Hypothalamus (tissue), 51 donors: ENCODE measurements at regions not wholly inside any gene's neighbourhood (a gene's known extent, or its start where the extent isn't known, plus 50 kb on each side); places are given as distances from the start of the nearest gene placed in this dataset.

Experiments used
- DNase-seq, 51 donors: peaks; one replicate each; lab custom pipeline; 2025; lab: John Stamatoyannopoulos, UW

- no peak for DNase-seq
Observed at GRCh38 chr9:20125727-20126126, 336.9 kb upstream of the SLC24A2 start.

GRCh38 chr9:20119566-20119965 lies 330.7 kb upstream of the SLC24A2 start:
- no peak for DNase-seq

- no peak for DNase-seq
Observed at GRCh38 chr9:20117986-20118385, 329.1 kb upstream of the SLC24A2 start.

- no peak for DNase-seq
Observed at GRCh38 chr9:20117482-20117881, 328.6 kb upstream of the SLC24A2 start.

- DNase-seq, result no peak
Observed at GRCh38 chr9:20114974-20115373, 326.1 kb upstream of the SLC24A2 start.

GRCh38 chr9:20112205-20112783 lies 323.5 kb upstream of the SLC24A2 start:
- DNase-seq, result no peak

GRCh38 chr9:20111173-20111843 lies 322.5 kb upstream of the SLC24A2 start:
- no peak for DNase-seq

- no peak for DNase-seq
Observed at GRCh38 chr9:20095430-20096092, 306.7 kb upstream of the SLC24A2 start.

GRCh38 chr9:20092561-20092960 lies 303.7 kb upstream of the SLC24A2 start:
- DNase-seq, result no peak

GRCh38 chr9:20087481-20087880 lies 298.6 kb upstream of the SLC24A2 start:
- DNase-seq, result no peak

- no peak for DNase-seq
Observed at GRCh38 chr9:20085842-20086241, 297.0 kb upstream of the SLC24A2 start.

GRCh38 chr9:20084125-20084524 lies 295.3 kb upstream of the SLC24A2 start:
- no peak for DNase-seq

GRCh38 chr9:20083390-20083789 lies 294.6 kb upstream of the SLC24A2 start:
- DNase-seq, result no peak

- DNase-seq, result no peak
Observed at GRCh38 chr9:20082831-20083230, 294.0 kb upstream of the SLC24A2 start.

GRCh38 chr9:20082406-20082805 lies 293.6 kb upstream of the SLC24A2 start:
- DNase-seq, result no peak

- no peak for DNase-seq
Observed at GRCh38 chr9:20078246-20078645, 289.4 kb upstream of the SLC24A2 start.

- no peak for DNase-seq
Observed at GRCh38 chr9:20074291-20074690, 285.5 kb upstream of the SLC24A2 start.

- no peak for DNase-seq
Observed at GRCh38 chr9:20070336-20070735, 281.5 kb upstream of the SLC24A2 start.

GRCh38 chr9:20065796-20066700 lies 277.2 kb upstream of the SLC24A2 start:
- DNase-seq, result no peak

- DNase-seq, result no peak
Observed at GRCh38 chr9:20065046-20065445, 276.2 kb upstream of the SLC24A2 start.

- no peak for DNase-seq
Observed at GRCh38 chr9:20054734-20055133, 265.9 kb upstream of the SLC24A2 start.
